ENCODE measurements at regions not wholly inside any gene's neighbourhood (a gene's known extent, or its start where the extent isn't known, plus 50 kb on each side); places are given as distances from the start of the nearest gene placed in this dataset.

- no peak for TF ChIP-seq CTCF (IDR thresholded peaks at IDR 0.05; ENCODE audit: unreplicated experiment)
- Mint-ChIP-seq H3K36me3 (ENCODE audit: insufficient read depth) (no peaks in the 10 kb centered on the region), H3K4me1 (ENCODE audit: low read depth) (peaks cover 12% of the 10 kb centered on the region), H3K27ac (peak overlapping the region; percentile 64), H3K4me3 (ENCODE audit: low read depth) (no peak overlapping the region), H3K9me3 (ENCODE audit: low read depth) (peaks cover 8% of the 10 kb centered on the region), H3K27me3 (no peaks in the 10 kb centered on the region)
- no peak for DNase-seq (ENCODE audit: low spot score, unreplicated experiment)
These were observed 1062.9 kb upstream of the EPHA6 start for GRCh38 chr3:95751509-95751908.

GRCh38 chr3:95752199-95752598 lies 1062.2 kb upstream of the EPHA6 start:
- Mint-ChIP-seq H3K4me3 (ENCODE audit: low read depth) (no peak overlapping the region), H3K9me3 (ENCODE audit: low read depth) (peaks cover 8% of the 10 kb centered on the region), H3K27ac (no peak overlapping the region), H3K36me3 (ENCODE audit: insufficient read depth) (no peaks in the 10 kb centered on the region), H3K27me3 (no peaks in the 10 kb centered on the region), H3K4me1 (ENCODE audit: low read depth) (peaks cover 12% of the 10 kb centered on the region)
- no peak for TF ChIP-seq CTCF (IDR thresholded peaks at IDR 0.05; ENCODE audit: unreplicated experiment)
- no peak for DNase-seq (ENCODE audit: low spot score, unreplicated experiment)

GRCh38 chr3:95758707-95759106 lies 1055.7 kb upstream of the EPHA6 start:
- peaks cover 8% of the 10 kb centered on the region for H3K9me3 Mint-ChIP-seq (ENCODE audit: low read depth)
- no peak overlapping the region for H3K4me3 Mint-ChIP-seq (ENCODE audit: low read depth)
- no peaks in the 10 kb centered on the region for H3K36me3 Mint-ChIP-seq (ENCODE audit: insufficient read depth)

GRCh38 chr3:95759614-95760301 lies 1054.6 kb upstream of the EPHA6 start:
- H3K36me3 Mint-ChIP-seq (ENCODE audit: insufficient read depth): no peaks in the 10 kb centered on the region
- no peak overlapping the region for H3K27ac Mint-ChIP-seq
- no peaks in the 10 kb centered on the region for H3K27me3 Mint-ChIP-seq
- no peak for DNase-seq (ENCODE audit: low spot score, unreplicated experiment)
- H3K9me3 Mint-ChIP-seq (ENCODE audit: low read depth): peaks cover 3% of the 10 kb centered on the region
- no peaks in the 10 kb centered on the region for H3K4me1 Mint-ChIP-seq (ENCODE audit: low read depth)
- TF ChIP-seq CTCF (IDR thresholded peaks at IDR 0.05; ENCODE audit: unreplicated experiment): no peak
- H3K4me3 Mint-ChIP-seq (ENCODE audit: low read depth): no peak overlapping the region

More at GRCh38 chr3:95758707-95759106, 1055.7 kb upstream of the EPHA6 start:
- H3K4me1 Mint-ChIP-seq (ENCODE audit: low read depth): peaks cover 3% of the 10 kb centered on the region
- no peak overlapping the region for H3K27ac Mint-ChIP-seq
- DNase-seq (ENCODE audit: low spot score, unreplicated experiment): no peak
- no peak for TF ChIP-seq CTCF (IDR thresholded peaks at IDR 0.05; ENCODE audit: unreplicated experiment)
- no peaks in the 10 kb centered on the region for H3K27me3 Mint-ChIP-seq

GRCh38 chr3:95775486-95776094 lies 1038.8 kb upstream of the EPHA6 start:
- no peaks in the 10 kb centered on the region for H3K27me3 Mint-ChIP-seq
- peaks cover 7% of the 10 kb centered on the region for H3K36me3 Mint-ChIP-seq (ENCODE audit: insufficient read depth)
- DNase-seq (ENCODE audit: low spot score, unreplicated experiment): no peak

More at GRCh38 chr3:95775486-95776094, 1038.8 kb upstream of the EPHA6 start:
- H3K4me1 Mint-ChIP-seq (ENCODE audit: low read depth): no peaks in the 10 kb centered on the region
- TF ChIP-seq CTCF (IDR thresholded peaks at IDR 0.05; ENCODE audit: unreplicated experiment): no peak
- H3K27ac Mint-ChIP-seq: no peak overlapping the region
- no peak overlapping the region for H3K4me3 Mint-ChIP-seq (ENCODE audit: low read depth)
- peaks cover 39% of the 10 kb centered on the region for H3K9me3 Mint-ChIP-seq (ENCODE audit: low read depth)

Measured in progenitor cell of endocrine pancreas (in vitro differentiated cells).